ENCODE measurements at regions not wholly inside any gene's neighbourhood (a gene's known extent, or its start where the extent isn't known, plus 50 kb on each side); places are given as distances from the start of the nearest gene placed in this dataset.

DNA sequence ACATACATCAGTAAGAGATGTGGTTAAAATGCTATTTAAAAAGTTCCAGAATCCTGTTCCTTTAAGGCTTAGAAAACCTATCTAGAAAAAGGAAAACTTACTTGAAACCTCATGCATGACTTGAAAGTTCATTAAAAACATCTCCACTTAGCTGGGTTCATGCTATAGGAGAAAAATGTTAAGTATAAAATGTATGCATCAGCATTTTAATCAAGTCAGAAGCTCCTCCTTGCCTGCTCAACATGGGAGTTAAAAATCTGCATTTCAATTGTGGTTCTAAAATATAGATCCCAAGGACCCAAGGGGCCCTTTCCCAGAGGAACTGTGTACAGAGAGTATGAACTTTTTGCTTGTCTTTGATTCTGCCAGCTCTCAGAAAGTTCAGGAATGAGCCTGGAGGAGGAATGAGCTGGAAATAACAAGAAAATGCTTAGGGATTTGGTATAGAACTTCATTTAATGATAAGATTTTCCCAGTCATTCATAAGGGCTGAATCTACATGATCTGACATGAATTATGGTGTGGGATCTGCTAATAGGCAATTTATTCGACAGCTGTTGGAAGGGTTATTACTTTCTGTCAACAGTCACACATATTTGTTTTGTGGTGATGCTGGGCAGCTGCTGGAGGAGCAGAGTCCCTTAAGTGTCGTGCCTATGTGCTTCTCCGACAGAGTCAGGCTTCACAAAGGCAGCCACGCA is 85.6 kb upstream of the MTPN start:
- WGBS, result 42% methylated on average over 4 of the region's 4 CpGs
- H3K36me3 ChIP-seq (ENCODE audit: control insufficient read depth in 4 of 4, insufficient read depth in 3 of 4, low read depth in 1 of 4, low read length in 3 of 4), result no peaks in the 10 kb centered on the region
- no peak overlapping the region for H3K27ac ChIP-seq (ENCODE audit: low read depth in 1 of 2, low read length in 2 of 2)
- TF ChIP-seq RAD21 (IDR thresholded peaks at IDR 0.05) (no peak), RXRA (IDR thresholded peaks at IDR 0.05) (no peak), NR2F2 (IDR thresholded peaks at IDR 0.05) (no peak), HNF4A (conservative IDR thresholded peaks at IDR 0.05) (no peak), GABPA (IDR thresholded peaks at IDR 0.05 in 1 of 2, conservative IDR thresholded peaks at IDR 0.05 in 1 of 2) (no peak), JUND (IDR thresholded peaks at IDR 0.05) (no peak), FOXA2 (IDR thresholded peaks at IDR 0.05) (no peak), YY1 (IDR thresholded peaks at IDR 0.05) (no peak), SP1 (IDR thresholded peaks at IDR 0.05) (no peak), FOXA1 (IDR thresholded peaks at IDR 0.05) (no peak), TAF1 (conservative IDR thresholded peaks at IDR 0.05) (no peak), EGR1 (IDR thresholded peaks at IDR 0.05; ENCODE audit: low read depth in 2 of 2) (no peak), HNF4G (IDR thresholded peaks at IDR 0.05) (no peak)
- TF ChIP-seq, protein P1, sequence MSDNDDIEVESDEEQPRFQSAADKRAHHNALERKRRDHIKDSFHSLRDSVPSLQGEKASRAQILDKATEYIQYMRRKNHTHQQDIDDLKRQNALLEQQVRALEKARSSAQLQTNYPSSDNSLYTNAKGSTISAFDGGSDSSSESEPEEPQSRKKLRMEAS (IDR thresholded peaks at IDR 0.05), result no peak
- TF ChIP-seq, protein P2, sequence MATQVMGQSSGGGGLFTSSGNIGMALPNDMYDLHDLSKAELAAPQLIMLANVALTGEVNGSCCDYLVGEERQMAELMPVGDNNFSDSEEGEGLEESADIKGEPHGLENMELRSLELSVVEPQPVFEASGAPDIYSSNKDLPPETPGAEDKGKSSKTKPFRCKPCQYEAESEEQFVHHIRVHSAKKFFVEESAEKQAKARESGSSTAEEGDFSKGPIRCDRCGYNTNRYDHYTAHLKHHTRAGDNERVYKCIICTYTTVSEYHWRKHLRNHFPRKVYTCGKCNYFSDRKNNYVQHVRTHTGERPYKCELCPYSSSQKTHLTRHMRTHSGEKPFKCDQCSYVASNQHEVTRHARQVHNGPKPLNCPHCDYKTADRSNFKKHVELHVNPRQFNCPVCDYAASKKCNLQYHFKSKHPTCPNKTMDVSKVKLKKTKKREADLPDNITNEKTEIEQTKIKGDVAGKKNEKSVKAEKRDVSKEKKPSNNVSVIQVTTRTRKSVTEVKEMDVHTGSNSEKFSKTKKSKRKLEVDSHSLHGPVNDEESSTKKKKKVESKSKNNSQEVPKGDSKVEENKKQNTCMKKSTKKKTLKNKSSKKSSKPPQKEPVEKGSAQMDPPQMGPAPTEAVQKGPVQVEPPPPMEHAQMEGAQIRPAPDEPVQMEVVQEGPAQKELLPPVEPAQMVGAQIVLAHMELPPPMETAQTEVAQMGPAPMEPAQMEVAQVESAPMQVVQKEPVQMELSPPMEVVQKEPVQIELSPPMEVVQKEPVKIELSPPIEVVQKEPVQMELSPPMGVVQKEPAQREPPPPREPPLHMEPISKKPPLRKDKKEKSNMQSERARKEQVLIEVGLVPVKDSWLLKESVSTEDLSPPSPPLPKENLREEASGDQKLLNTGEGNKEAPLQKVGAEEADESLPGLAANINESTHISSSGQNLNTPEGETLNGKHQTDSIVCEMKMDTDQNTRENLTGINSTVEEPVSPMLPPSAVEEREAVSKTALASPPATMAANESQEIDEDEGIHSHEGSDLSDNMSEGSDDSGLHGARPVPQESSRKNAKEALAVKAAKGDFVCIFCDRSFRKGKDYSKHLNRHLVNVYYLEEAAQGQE (IDR thresholded peaks at IDR 0.05), result no peak
- TF ChIP-seq, protein P3, sequence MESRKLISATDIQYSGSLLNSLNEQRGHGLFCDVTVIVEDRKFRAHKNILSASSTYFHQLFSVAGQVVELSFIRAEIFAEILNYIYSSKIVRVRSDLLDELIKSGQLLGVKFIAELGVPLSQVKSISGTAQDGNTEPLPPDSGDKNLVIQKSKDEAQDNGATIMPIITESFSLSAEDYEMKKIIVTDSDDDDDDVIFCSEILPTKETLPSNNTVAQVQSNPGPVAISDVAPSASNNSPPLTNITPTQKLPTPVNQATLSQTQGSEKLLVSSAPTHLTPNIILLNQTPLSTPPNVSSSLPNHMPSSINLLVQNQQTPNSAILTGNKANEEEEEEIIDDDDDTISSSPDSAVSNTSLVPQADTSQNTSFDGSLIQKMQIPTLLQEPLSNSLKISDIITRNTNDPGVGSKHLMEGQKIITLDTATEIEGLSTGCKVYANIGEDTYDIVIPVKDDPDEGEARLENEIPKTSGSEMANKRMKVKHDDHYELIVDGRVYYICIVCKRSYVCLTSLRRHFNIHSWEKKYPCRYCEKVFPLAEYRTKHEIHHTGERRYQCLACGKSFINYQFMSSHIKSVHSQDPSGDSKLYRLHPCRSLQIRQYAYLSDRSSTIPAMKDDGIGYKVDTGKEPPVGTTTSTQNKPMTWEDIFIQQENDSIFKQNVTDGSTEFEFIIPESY (IDR thresholded peaks at IDR 0.05), result no peak
- no peaks in the 10 kb centered on the region for H3K4me1 ChIP-seq (ENCODE audit: control insufficient read depth in 4 of 4, insufficient read depth in 4 of 4, low read length in 3 of 4)
- H3K9me3 ChIP-seq (ENCODE audit: control insufficient read depth in 4 of 4, low read length in 3 of 4), result no peaks in the 10 kb centered on the region
- no peak overlapping the region for H3K9ac ChIP-seq (ENCODE audit: low read depth in 1 of 2, low read length in 2 of 2)
- no peaks in the 10 kb centered on the region for H3K27me3 ChIP-seq (ENCODE audit: control insufficient read depth in 4 of 4, insufficient read depth in 4 of 4, low read length in 3 of 4)
- no peak for DNase-seq (ENCODE audit: low spot score)
- no peak overlapping the region for H3K4me3 ChIP-seq (ENCODE audit: low read depth in 1 of 3, low read length in 3 of 3)

DNA sequence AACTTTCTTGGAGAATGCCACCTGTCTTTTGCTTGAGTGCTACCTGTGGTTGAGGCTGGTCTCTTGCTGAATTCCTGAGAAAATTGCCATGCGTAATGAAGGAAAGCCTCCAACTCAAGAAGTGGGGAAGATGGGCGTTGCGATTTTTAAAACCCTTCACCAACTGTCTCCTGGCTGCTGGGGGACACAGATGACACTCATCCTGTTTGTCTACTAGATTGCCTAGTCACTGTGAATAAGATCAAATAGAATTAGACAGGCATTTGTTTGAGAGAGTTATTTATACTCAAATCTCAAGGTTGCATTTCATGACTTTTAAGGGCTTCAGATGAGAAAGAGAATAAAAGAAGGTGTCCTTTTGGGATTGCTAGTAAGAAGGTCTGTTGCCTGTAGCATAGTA is 84.3 kb upstream of the MTPN start:
- no peaks in the 10 kb centered on the region for H3K9me3 ChIP-seq (ENCODE audit: control insufficient read depth in 4 of 4, low read length in 3 of 4)
- H3K9ac ChIP-seq (ENCODE audit: low read depth in 1 of 2, low read length in 2 of 2), result no peak overlapping the region
- H3K4me1 ChIP-seq (ENCODE audit: control insufficient read depth in 4 of 4, insufficient read depth in 4 of 4, low read length in 3 of 4), result no peaks in the 10 kb centered on the region
- H3K4me3 ChIP-seq (ENCODE audit: low read depth in 1 of 3, low read length in 3 of 3), result no peak overlapping the region
- H3K27me3 ChIP-seq (ENCODE audit: control insufficient read depth in 4 of 4, insufficient read depth in 4 of 4, low read length in 3 of 4), result no peaks in the 10 kb centered on the region
- H3K36me3 ChIP-seq (ENCODE audit: control insufficient read depth in 4 of 4, insufficient read depth in 3 of 4, low read depth in 1 of 4, low read length in 3 of 4), result no peaks in the 10 kb centered on the region
- no peak overlapping the region for H3K27ac ChIP-seq (ENCODE audit: low read depth in 1 of 2, low read length in 2 of 2)
- no peak for DNase-seq (ENCODE audit: low spot score)
- WGBS, result 84% methylated on average over 3 of the region's 3 CpGs
- no peak for TF ChIP-seq TAF1 (conservative IDR thresholded peaks at IDR 0.05)
- TF ChIP-seq SP1 (IDR thresholded peaks at IDR 0.05), result no peak
- TF ChIP-seq FOXA1 (IDR thresholded peaks at IDR 0.05), result no peak
- no peak for TF ChIP-seq HNF4A (conservative IDR thresholded peaks at IDR 0.05)
- TF ChIP-seq GABPA (IDR thresholded peaks at IDR 0.05 in 1 of 2, conservative IDR thresholded peaks at IDR 0.05 in 1 of 2), result no peak

All from liver (tissue), 7 donors.